D721Med (cell line): ENCODE measurements at regions not wholly inside any gene's neighbourhood (a gene's known extent, or its start where the extent isn't known, plus 50 kb on each side); places are given as distances from the start of the nearest gene placed in this dataset.

ENCODE experiments used
- DNase-seq: peaks from one replicate; pipeline ENCODE4 v3.0.0; 2011; ENCODE audit warnings: low spot score; ENCODE audit not compliant: insufficient read length
- FAIRE-seq: peaks from 2 replicates; lab custom pipeline; 2011; peaks lifted over from hg19 to GRCh38; lab: Jason Lieb, UNC
- CTCF ChIP-seq: IDR thresholded peaks from 2 replicates; pipeline ENCODE4 v1.5.1; 2012; ENCODE audit warnings: mild to moderate bottlenecking, control low read depth; ENCODE audit not compliant: insufficient read depth; ENCODE audit errors: missing control alignments

- DNase-seq, result no peak
- TF ChIP-seq CTCF, result no peak
- FAIRE-seq, result no peak
Measured at GRCh38 chr3:28758115-28758514, 409.5 kb upstream of the AZI2 start.

DNA sequence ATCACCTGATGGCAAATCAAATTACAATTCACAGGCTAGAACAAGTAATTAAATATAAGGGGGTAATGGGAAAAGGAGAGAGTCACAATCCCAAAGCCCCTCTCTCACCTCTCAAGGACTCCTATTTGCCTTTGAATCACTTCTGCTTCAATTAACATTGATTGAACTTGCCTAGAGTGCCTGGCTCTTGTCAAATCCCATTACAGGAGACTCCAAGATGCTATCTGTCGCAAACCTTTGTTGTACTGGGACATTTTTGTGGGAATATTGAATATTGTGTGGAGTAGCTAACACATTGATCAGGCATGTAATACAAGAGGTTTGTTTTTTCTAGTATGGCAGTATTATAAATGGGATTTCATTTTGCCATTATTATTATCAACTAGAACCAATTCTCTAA lies 412.8 kb upstream of the AZI2 start:
- TF ChIP-seq CTCF, result no peak
- FAIRE-seq (no peak), DNase-seq (no peak)

DNA sequence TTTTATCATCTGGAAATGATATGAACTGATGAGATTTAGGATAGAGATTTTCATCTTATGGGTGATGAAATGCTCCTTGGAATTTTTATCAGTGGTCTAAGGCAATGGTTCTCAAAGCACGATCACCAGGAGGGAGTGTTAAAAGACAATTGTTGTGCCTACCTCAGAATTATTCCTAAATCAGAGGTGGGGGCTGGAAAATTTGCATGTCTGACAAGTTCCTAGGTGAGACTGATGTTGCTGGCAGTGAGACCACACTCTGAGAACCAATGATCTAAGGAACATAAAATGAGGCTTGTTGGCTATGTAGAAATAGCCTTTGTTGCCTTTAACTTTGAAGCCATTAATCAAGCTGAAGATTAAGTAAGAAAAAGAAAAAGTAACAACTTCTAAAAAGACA lies 416.6 kb upstream of the AZI2 start:
- DNase-seq (no peak), FAIRE-seq (no peak)
- no peak for TF ChIP-seq CTCF

- no peak for DNase-seq
Measured at GRCh38 chr3:28768439-28768838, 419.8 kb upstream of the AZI2 start.

DNA sequence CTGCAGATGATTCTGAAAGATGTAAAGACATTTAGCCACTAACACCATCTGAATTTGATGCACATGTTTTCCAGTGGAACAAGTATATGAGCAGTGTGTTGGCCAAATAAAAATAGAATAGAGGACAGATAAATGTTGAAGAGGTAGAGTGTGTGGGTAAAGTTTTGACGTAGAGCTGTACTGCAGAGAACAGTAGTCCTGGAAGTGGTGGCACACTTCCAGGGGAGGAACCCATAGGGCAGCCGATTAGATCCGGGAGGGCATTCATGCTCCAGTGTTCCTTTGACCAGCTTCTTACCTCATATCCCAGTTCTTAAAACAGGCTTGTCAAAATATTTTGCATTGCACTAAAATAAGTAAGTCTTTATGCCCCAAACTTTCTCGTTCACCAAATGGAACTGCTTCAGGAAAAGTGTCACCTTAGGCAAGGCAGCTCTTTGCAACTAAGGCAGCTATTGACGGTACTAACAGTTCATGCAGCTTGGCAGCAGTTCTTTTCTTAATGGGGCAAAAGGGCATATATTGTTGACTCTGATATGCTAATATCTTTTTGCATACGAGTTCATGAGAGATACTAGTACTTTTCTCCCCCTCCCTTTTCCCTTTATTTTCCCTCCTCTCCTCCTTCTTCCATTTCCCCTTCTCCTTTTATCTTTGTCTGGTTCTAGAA lies 429.3 kb upstream of the AZI2 start:
- TF ChIP-seq CTCF, result no peak

More at GRCh38 chr3:28768439-28768838, 419.8 kb upstream of the AZI2 start:
- TF ChIP-seq CTCF, result no peak
- no peak for FAIRE-seq

GRCh38 chr3:28780480-28780879 lies 431.9 kb upstream of the AZI2 start:
- TF ChIP-seq CTCF, result no peak
- DNase-seq (no peak), FAIRE-seq (no peak)

More for the DNA sequence above, 429.3 kb upstream of the AZI2 start:
- FAIRE-seq (no peak), DNase-seq (no peak)

DNA sequence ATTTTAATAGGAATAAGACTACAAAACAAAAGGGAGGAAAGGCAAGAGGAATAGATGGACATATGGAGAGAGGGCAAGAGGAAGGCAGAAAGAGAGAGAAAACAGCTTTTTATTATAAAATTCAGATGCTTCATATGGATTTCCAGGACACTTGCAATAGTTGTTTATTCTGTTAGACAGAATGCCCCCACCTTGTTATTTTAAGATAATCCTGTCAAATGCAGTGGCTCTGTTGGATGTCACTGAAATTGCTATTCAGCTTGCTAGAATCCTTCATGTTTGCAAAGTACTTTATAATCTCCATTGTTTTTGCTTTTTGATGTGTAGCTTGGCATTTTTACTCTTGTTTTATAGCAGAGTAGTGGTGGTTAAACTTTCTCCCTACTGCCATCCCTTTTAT lies 432.4 kb upstream of the AZI2 start:
- no peak for TF ChIP-seq CTCF
- no peak for DNase-seq
- FAIRE-seq, result no peak
